Neural cell (in vitro differentiated cells): ENCODE measurements at regions not wholly inside any gene's neighbourhood (a gene's known extent, or its start where the extent isn't known, plus 50 kb on each side); places are given as distances from the start of the nearest gene placed in this dataset.

Experiments
- EZH2 ChIP-seq: fragments of 200-600, 300-800 bp; shearing (Covaris generic), sonication (generic); IDR thresholded peaks from 2 replicates; pipeline ENCODE4 v1.6.1; 2014; ENCODE audit warnings: antibody characterized with exemption, low read length, borderline replicate concordance, mild to moderate bottlenecking; ENCODE audit not compliant: insufficient read depth, poor library complexity, severe bottlenecking
- MXI1 ChIP-seq: fragments of 450-650 bp; conservative IDR thresholded peaks from 2 replicates; pipeline ENCODE4 v1.6.1; 2014; ENCODE audit warnings: antibody characterized with exemption, mild to moderate bottlenecking; ENCODE audit not compliant: poor library complexity, severe bottlenecking
- RAD21 ChIP-seq: fragments of 450-650 bp; conservative IDR thresholded peaks from 2 replicates; pipeline ENCODE4 v1.6.1; 2014; ENCODE audit warnings: antibody characterized with exemption, mild to moderate bottlenecking, moderate library complexity
- SMC3 ChIP-seq: fragments of 450-650 bp; conservative IDR thresholded peaks from 2 replicates; pipeline ENCODE4 v1.6.1; 2014; ENCODE audit warnings: antibody characterized with exemption, mild to moderate bottlenecking, moderate library complexity; ENCODE audit not compliant: poor library complexity
- TF ChIP-seq, protein P1 (sequence below): fragments of 450-650 bp; IDR thresholded peaks from 2 replicates; pipeline ENCODE4 v1.5.1; 2014; ENCODE audit warnings: antibody characterized with exemption, mild to moderate bottlenecking, moderate library complexity; ENCODE audit not compliant: poor library complexity, severe bottlenecking

DNA sequence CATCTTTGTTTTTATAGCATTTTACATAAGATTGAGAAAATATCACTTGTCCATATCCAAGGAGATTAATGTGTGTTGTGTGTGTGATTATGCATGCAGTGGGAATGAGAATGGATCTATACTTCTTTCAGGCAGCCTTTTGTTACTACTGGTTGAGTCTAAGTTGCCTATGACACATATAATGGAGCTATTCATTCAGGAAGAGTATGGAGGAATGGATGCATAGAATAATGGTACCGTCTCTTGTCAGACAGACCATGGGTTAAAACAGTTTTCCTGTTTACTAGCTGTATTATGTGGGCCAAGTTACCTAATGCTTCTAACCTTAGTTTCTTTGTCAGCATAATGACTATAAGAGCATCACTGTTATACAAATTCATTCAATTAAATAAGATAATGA, 155.4 kb upstream of the KYNU start:
- TF ChIP-seq, protein P1, sequence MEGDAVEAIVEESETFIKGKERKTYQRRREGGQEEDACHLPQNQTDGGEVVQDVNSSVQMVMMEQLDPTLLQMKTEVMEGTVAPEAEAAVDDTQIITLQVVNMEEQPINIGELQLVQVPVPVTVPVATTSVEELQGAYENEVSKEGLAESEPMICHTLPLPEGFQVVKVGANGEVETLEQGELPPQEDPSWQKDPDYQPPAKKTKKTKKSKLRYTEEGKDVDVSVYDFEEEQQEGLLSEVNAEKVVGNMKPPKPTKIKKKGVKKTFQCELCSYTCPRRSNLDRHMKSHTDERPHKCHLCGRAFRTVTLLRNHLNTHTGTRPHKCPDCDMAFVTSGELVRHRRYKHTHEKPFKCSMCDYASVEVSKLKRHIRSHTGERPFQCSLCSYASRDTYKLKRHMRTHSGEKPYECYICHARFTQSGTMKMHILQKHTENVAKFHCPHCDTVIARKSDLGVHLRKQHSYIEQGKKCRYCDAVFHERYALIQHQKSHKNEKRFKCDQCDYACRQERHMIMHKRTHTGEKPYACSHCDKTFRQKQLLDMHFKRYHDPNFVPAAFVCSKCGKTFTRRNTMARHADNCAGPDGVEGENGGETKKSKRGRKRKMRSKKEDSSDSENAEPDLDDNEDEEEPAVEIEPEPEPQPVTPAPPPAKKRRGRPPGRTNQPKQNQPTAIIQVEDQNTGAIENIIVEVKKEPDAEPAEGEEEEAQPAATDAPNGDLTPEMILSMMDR = no peak
- no peak for TF ChIP-seq SMC3
- no peak for TF ChIP-seq RAD21
- no peak for TF ChIP-seq MXI1
- no peak for TF ChIP-seq EZH2
